WTC11 (cell line): ENCODE measurements at regions not wholly inside any gene's neighbourhood (a gene's known extent, or its start where the extent isn't known, plus 50 kb on each side); places are given as distances from the start of the nearest gene placed in this dataset.

ENCODE experiments used
- ATAC-seq: fragments of 200-7000 bp; cut with Tn5 transposase; 2 replicates; pipeline ENCODE4 v1.10.0; 2021; ENCODE audit warnings: mild to moderate bottlenecking, moderate library complexity
- CTCF ChIA-PET: fragments of 300-600 bp; sonication (Branson Sonifier 250); formaldehyde crosslinking; loops from one replicate; lab custom pipeline; 2021; ENCODE audit warnings: antibody characterized with exemption; lab: Charles Lee
- POLR2A ChIA-PET: fragments of 350-600 bp; sonication (Branson Sonifier 250); formaldehyde crosslinking; loops from one replicate; lab custom pipeline; 2021; ENCODE audit warnings: antibody characterized with exemption; lab: Charles Lee
- DNase-seq: peaks from one replicate; pipeline ENCODE4 v3.0.0; 2021; ENCODE audit warnings: low spot score
- H3K27ac Mint-ChIP-seq: 2 replicates; pipeline ENCODE4 v1.8.0; 2021; ENCODE audit warnings: mixed read lengths
- H3K27me3 Mint-ChIP-seq: 2 replicates; pipeline ENCODE4 v1.8.0; 2021; ENCODE audit warnings: low read depth, mild to moderate bottlenecking, moderate library complexity, mixed read lengths
- H3K36me3 Mint-ChIP-seq: 2 replicates; pipeline ENCODE4 v1.8.0; 2021; ENCODE audit warnings: mixed read lengths
- H3K4me1 Mint-ChIP-seq: 2 replicates; pipeline ENCODE4 v1.8.0; 2022; ENCODE audit warnings: mixed read lengths
- H3K4me3 Mint-ChIP-seq: 2 replicates; pipeline ENCODE4 v1.8.0; 2021; ENCODE audit warnings: mild to moderate bottlenecking, moderate library complexity, mixed read lengths
- H3K9me3 Mint-ChIP-seq: 2 replicates; pipeline ENCODE4 v1.8.0; 2021; ENCODE audit warnings: mixed read lengths
- CREB1 ChIP-seq: sonication (generic); formaldehyde crosslinking; IDR thresholded peaks from 2 replicates; pipeline ENCODE4 v1.8.0; 2023; ENCODE audit warnings: mild to moderate bottlenecking, missing genetic modification reagents
- E2F4 ChIP-seq: sonication (generic); formaldehyde crosslinking; IDR thresholded peaks from 2 replicates; pipeline ENCODE4 v1.8.1; 2022; ENCODE audit warnings: low read depth, mild to moderate bottlenecking, moderate library complexity, missing genetic modification reagents, borderline replicate concordance
- ELF4 ChIP-seq: sonication (generic); formaldehyde crosslinking; IDR thresholded peaks from 2 replicates; pipeline ENCODE4 v1.8.1; 2022; ENCODE audit warnings: low read depth, mild to moderate bottlenecking, moderate library complexity, missing genetic modification reagents
- ESRRA ChIP-seq: sonication (generic); formaldehyde crosslinking; IDR thresholded peaks from 2 replicates; pipeline ENCODE4 v1.8.1; 2022; ENCODE audit warnings: mild to moderate bottlenecking, missing genetic modification reagents, borderline replicate concordance
- HMGA2 ChIP-seq: fragments of 250-450 bp; sonication (Bioruptor Pico); IDR thresholded peaks from 2 replicates; pipeline ENCODE4 v1.4.0; 2021; ENCODE audit warnings: mild to moderate bottlenecking, moderate library complexity
- IRF1 ChIP-seq: sonication (generic); formaldehyde crosslinking; IDR thresholded peaks from 2 replicates; pipeline ENCODE4 v1.8.0; 2023; ENCODE audit warnings: missing genetic modification reagents
- NR3C1 ChIP-seq: sonication (generic); formaldehyde crosslinking; conservative IDR thresholded peaks from 2 replicates; pipeline ENCODE4 v1.8.1; 2023; ENCODE audit warnings: low read depth, mild to moderate bottlenecking, missing genetic modification reagents
- OVOL2 ChIP-seq: fragments of 250-450 bp; sonication (Bioruptor Pico); IDR thresholded peaks from 2 replicates; pipeline ENCODE4 v1.9.0; 2021; ENCODE audit warnings: mild to moderate bottlenecking, borderline replicate concordance
- RELA ChIP-seq: sonication (generic); formaldehyde crosslinking; IDR thresholded peaks from 2 replicates; pipeline ENCODE4 v1.8.1; 2022; ENCODE audit warnings: missing genetic modification reagents, mild to moderate bottlenecking, borderline replicate concordance
- RORB ChIP-seq: fragments of 250-450 bp; sonication (Bioruptor Pico); IDR thresholded peaks from 2 replicates; pipeline ENCODE4 v1.9.0; 2021; ENCODE audit warnings: mild to moderate bottlenecking
- SMAD3 ChIP-seq: sonication (generic); formaldehyde crosslinking; IDR thresholded peaks from 2 replicates; pipeline ENCODE4 v1.8.0; 2022; ENCODE audit warnings: missing genetic modification reagents, mild to moderate bottlenecking, borderline replicate concordance
- STAT6 ChIP-seq: sonication (generic); formaldehyde crosslinking; conservative IDR thresholded peaks from 2 replicates; pipeline ENCODE4 v1.8.1; 2023; ENCODE audit warnings: mild to moderate bottlenecking, low read depth, missing genetic modification reagents, moderate library complexity
- TP53 ChIP-seq: sonication (generic); formaldehyde crosslinking; IDR thresholded peaks from 2 replicates; pipeline ENCODE4 v1.8.1; 2023; ENCODE audit warnings: mild to moderate bottlenecking, missing genetic modification reagents
- ZNF396 ChIP-seq: fragments of 250-450 bp; sonication (Bioruptor Pico); IDR thresholded peaks from 2 replicates; pipeline ENCODE4 v1.8.0; 2021; ENCODE audit warnings: mild to moderate bottlenecking, moderate library complexity, borderline replicate concordance
- ZNF416 ChIP-seq: fragments of 250-450 bp; sonication (Bioruptor Pico); IDR thresholded peaks from 2 replicates; pipeline ENCODE4 v1.9.0; 2021; ENCODE audit warnings: mild to moderate bottlenecking, inconsistent platforms
- ZNF423 ChIP-seq: fragments of 250-450 bp; sonication (Bioruptor Pico); IDR thresholded peaks from 2 replicates; pipeline ENCODE4 v2.1.2; 2022; ENCODE audit warnings: mild to moderate bottlenecking, moderate library complexity
- TF ChIP-seq, protein P1 (sequence below): sonication (generic); formaldehyde crosslinking; IDR thresholded peaks from 2 replicates; pipeline ENCODE4 v1.8.0; 2022; ENCODE audit warnings: mild to moderate bottlenecking, missing genetic modification reagents
- TF ChIP-seq, protein P2 (sequence below): sonication (generic); formaldehyde crosslinking; conservative IDR thresholded peaks from 2 replicates; pipeline ENCODE4 v1.8.1; 2022; ENCODE audit warnings: mild to moderate bottlenecking, missing genetic modification reagents
- TF ChIP-seq, protein P3 (sequence below): sonication (generic); formaldehyde crosslinking; IDR thresholded peaks from 2 replicates; pipeline ENCODE4 v1.8.1; 2023; ENCODE audit warnings: mild to moderate bottlenecking, missing genetic modification reagents, moderate library complexity
- TF ChIP-seq, protein P4 (sequence below): fragments of 250-450 bp; sonication (Bioruptor Pico); IDR thresholded peaks from 2 replicates; pipeline ENCODE4 v1.8.0; 2021; ENCODE audit warnings: mild to moderate bottlenecking
- TF ChIP-seq, protein P5 (sequence below): sonication (generic); formaldehyde crosslinking; IDR thresholded peaks from 2 replicates; pipeline ENCODE4 v1.8.0; 2022; ENCODE audit warnings: mild to moderate bottlenecking, missing genetic modification reagents

- DNase-seq, result no peak
- POLR2A ChIA-PET, result no interaction called here
- Mint-ChIP-seq H3K4me3 (no peak overlapping the region), H3K36me3 (no peaks in the 10 kb centered on the region), H3K27me3 (no peaks in the 10 kb centered on the region), H3K4me1 (peaks cover 15% of the 10 kb centered on the region), H3K27ac (no peak overlapping the region), H3K9me3 (peaks cover 7% of the 10 kb centered on the region)
- CTCF ChIA-PET, result no interaction called here
- ATAC-seq, result no peak
- TF ChIP-seq RELA (CRISPR knock-in tag), result no peak
- no peak for TF ChIP-seq OVOL2 (CRISPR knock-in tag)
- no peak for TF ChIP-seq SMAD3 (CRISPR knock-in tag)
- TF ChIP-seq, protein P1, sequence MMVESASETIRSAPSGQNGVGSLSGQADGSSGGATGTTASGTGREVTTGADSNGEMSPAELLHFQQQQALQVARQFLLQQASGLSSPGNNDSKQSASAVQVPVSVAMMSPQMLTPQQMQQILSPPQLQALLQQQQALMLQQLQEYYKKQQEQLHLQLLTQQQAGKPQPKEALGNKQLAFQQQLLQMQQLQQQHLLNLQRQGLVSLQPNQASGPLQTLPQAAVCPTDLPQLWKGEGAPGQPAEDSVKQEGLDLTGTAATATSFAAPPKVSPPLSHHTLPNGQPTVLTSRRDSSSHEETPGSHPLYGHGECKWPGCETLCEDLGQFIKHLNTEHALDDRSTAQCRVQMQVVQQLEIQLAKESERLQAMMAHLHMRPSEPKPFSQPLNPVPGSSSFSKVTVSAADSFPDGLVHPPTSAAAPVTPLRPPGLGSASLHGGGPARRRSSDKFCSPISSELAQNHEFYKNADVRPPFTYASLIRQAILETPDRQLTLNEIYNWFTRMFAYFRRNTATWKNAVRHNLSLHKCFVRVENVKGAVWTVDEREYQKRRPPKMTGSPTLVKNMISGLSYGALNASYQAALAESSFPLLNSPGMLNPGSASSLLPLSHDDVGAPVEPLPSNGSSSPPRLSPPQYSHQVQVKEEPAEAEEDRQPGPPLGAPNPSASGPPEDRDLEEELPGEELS (CRISPR knock-in tag), result no peak
- no peak for TF ChIP-seq RORB (CRISPR knock-in tag)
- no peak for TF ChIP-seq ZNF423 (CRISPR knock-in tag)
- TF ChIP-seq E2F4 (CRISPR knock-in tag), result no peak
- TF ChIP-seq IRF1 (CRISPR knock-in tag), result no peak
- no peak for TF ChIP-seq TP53
- no peak for TF ChIP-seq HMGA2
- no peak for TF ChIP-seq NR3C1 (CRISPR knock-in tag)
- TF ChIP-seq, protein P2, sequence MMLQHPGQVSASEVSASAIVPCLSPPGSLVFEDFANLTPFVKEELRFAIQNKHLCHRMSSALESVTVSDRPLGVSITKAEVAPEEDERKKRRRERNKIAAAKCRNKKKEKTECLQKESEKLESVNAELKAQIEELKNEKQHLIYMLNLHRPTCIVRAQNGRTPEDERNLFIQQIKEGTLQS (CRISPR knock-in tag), result no peak
- no peak for TF ChIP-seq ZNF396 (CRISPR knock-in tag)
- no peak for TF ChIP-seq ZNF416 (CRISPR knock-in tag)
Observed at GRCh38 chr11:33490842-33491370, 209.7 kb downstream of the C11orf91 start.

DNA sequence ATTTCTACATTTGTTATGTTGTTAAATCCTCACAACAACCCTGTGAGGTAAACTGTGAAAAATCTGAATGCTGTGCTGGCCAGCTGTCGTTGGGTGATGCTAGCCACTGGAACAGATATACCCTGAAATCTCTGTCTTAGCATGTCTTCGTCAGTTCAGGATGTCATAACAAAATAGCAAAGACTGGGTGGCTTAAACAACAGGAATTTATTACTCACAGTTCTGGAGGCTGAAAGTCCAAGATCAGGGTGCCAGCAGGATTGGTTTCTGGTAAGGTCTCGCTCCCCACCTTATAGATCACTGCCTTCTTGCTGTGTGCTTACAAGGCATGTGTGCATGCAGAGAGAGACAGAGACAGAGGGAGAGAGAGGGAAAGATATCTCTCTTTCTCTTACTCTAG lies 211.7 kb downstream of the C11orf91 start:
- H3K36me3 Mint-ChIP-seq, result no peaks in the 10 kb centered on the region
- ATAC-seq, result no peak
- TF ChIP-seq ESRRA (CRISPR knock-in tag) (no peak), CREB1 (no peak), ELF4 (no peak), STAT6 (CRISPR knock-in tag) (no peak), IRF1 (CRISPR knock-in tag) (no peak)
- TF ChIP-seq, protein P3, sequence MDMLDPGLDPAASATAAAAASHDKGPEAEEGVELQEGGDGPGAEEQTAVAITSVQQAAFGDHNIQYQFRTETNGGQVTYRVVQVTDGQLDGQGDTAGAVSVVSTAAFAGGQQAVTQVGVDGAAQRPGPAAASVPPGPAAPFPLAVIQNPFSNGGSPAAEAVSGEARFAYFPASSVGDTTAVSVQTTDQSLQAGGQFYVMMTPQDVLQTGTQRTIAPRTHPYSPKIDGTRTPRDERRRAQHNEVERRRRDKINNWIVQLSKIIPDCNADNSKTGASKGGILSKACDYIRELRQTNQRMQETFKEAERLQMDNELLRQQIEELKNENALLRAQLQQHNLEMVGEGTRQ, result no peak
- TF ChIP-seq, protein P4, sequence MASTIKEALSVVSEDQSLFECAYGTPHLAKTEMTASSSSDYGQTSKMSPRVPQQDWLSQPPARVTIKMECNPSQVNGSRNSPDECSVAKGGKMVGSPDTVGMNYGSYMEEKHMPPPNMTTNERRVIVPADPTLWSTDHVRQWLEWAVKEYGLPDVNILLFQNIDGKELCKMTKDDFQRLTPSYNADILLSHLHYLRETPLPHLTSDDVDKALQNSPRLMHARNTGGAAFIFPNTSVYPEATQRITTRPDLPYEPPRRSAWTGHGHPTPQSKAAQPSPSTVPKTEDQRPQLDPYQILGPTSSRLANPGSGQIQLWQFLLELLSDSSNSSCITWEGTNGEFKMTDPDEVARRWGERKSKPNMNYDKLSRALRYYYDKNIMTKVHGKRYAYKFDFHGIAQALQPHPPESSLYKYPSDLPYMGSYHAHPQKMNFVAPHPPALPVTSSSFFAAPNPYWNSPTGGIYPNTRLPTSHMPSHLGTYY, result no peak
- TF ChIP-seq, protein P5, sequence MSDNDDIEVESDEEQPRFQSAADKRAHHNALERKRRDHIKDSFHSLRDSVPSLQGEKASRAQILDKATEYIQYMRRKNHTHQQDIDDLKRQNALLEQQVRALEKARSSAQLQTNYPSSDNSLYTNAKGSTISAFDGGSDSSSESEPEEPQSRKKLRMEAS (CRISPR knock-in tag), result no peak
- TF ChIP-seq, protein P2 (CRISPR knock-in tag), result no peak
- TF ChIP-seq, all 79 proteins: peak for 0
- DNase-seq, result no peak
- ChIA-PET CTCF (no interaction called here), POLR2A (no interaction called here)
- Mint-ChIP-seq H3K4me3 (no peak overlapping the region), H3K27me3 (no peaks in the 10 kb centered on the region), H3K4me1 (peaks cover 16% of the 10 kb centered on the region), H3K27ac (no peak overlapping the region), H3K9me3 (peaks cover 8% of the 10 kb centered on the region)
